ENCODE measurements at regions not wholly inside any gene's neighbourhood (a gene's known extent, or its start where the extent isn't known, plus 50 kb on each side); places are given as distances from the start of the nearest gene placed in this dataset.

- no peak overlapping the region for H3K27ac Mint-ChIP-seq (ENCODE audit: unreplicated experiment)
- peaks cover 6% of the 10 kb centered on the region for H3K4me1 Mint-ChIP-seq
- no peak for DNase-seq (ENCODE audit: low read depth, low spot score)
- peaks cover 2% of the 10 kb centered on the region for H3K36me3 Mint-ChIP-seq (ENCODE audit: low read depth)
- no peak for TF ChIP-seq CTCF (conservative IDR thresholded peaks at IDR 0.05)
- no peak overlapping the region for H3K4me3 Mint-ChIP-seq
- H3K27me3 Mint-ChIP-seq (ENCODE audit: low read depth): no peaks in the 10 kb centered on the region
- H3K9me3 Mint-ChIP-seq: peaks cover 3% of the 10 kb centered on the region
Measured at GRCh38 chr3:31302343-31302742, 230.4 kb upstream of the STT3B start.

GRCh38 chr3:31305340-31305739 lies 227.4 kb upstream of the STT3B start:
- no peak overlapping the region for H3K27ac Mint-ChIP-seq (ENCODE audit: unreplicated experiment)
- H3K36me3 Mint-ChIP-seq (ENCODE audit: low read depth): no peaks in the 10 kb centered on the region
- peaks cover 6% of the 10 kb centered on the region for H3K4me1 Mint-ChIP-seq
- DNase-seq (ENCODE audit: low read depth, low spot score): no peak
- H3K4me3 Mint-ChIP-seq: no peak overlapping the region
- H3K27me3 Mint-ChIP-seq (ENCODE audit: low read depth): no peaks in the 10 kb centered on the region
- TF ChIP-seq CTCF (conservative IDR thresholded peaks at IDR 0.05): no peak
- no peaks in the 10 kb centered on the region for H3K9me3 Mint-ChIP-seq

GRCh38 chr3:31307131-31307785 lies 225.5 kb upstream of the STT3B start:
- peaks cover 3% of the 10 kb centered on the region for H3K9me3 Mint-ChIP-seq
- H3K4me1 Mint-ChIP-seq: peaks cover 13% of the 10 kb centered on the region
- H3K4me3 Mint-ChIP-seq: no peak overlapping the region
- H3K27me3 Mint-ChIP-seq (ENCODE audit: low read depth): no peaks in the 10 kb centered on the region
- H3K36me3 Mint-ChIP-seq (ENCODE audit: low read depth): no peaks in the 10 kb centered on the region
- no peak overlapping the region for H3K27ac Mint-ChIP-seq (ENCODE audit: unreplicated experiment)
- DNase-seq (ENCODE audit: low read depth, low spot score): no peak
- TF ChIP-seq CTCF (conservative IDR thresholded peaks at IDR 0.05): no peak

GRCh38 chr3:31311559-31311958 lies 221.2 kb upstream of the STT3B start:
- Mint-ChIP-seq H3K4me1 (peaks cover 7% of the 10 kb centered on the region), H3K36me3 (ENCODE audit: low read depth) (peaks cover 10% of the 10 kb centered on the region), H3K27ac (ENCODE audit: unreplicated experiment) (peak overlapping the region; percentile 52), H3K4me3 (no peak overlapping the region), H3K9me3 (peaks cover 14% of the 10 kb centered on the region), H3K27me3 (ENCODE audit: low read depth) (no peaks in the 10 kb centered on the region)
- TF ChIP-seq CTCF (conservative IDR thresholded peaks at IDR 0.05): no peak
- DNase-seq (ENCODE audit: low read depth, low spot score): no peak

- Mint-ChIP-seq H3K36me3 (ENCODE audit: low read depth) (peaks cover 13% of the 10 kb centered on the region), H3K9me3 (peaks cover 16% of the 10 kb centered on the region), H3K4me3 (no peak overlapping the region), H3K27me3 (ENCODE audit: low read depth) (no peaks in the 10 kb centered on the region), H3K4me1 (peaks cover 7% of the 10 kb centered on the region), H3K27ac (ENCODE audit: unreplicated experiment) (no peak overlapping the region)
- no peak for DNase-seq (ENCODE audit: low read depth, low spot score)
- TF ChIP-seq CTCF (conservative IDR thresholded peaks at IDR 0.05): no peak
Measured at GRCh38 chr3:31312400-31312799, 220.3 kb upstream of the STT3B start.

Measured in neural crest cell (in vitro differentiated cells).